ENCODE measurements at regions not wholly inside any gene's neighbourhood (a gene's known extent, or its start where the extent isn't known, plus 50 kb on each side); places are given as distances from the start of the nearest gene placed in this dataset.

DNA sequence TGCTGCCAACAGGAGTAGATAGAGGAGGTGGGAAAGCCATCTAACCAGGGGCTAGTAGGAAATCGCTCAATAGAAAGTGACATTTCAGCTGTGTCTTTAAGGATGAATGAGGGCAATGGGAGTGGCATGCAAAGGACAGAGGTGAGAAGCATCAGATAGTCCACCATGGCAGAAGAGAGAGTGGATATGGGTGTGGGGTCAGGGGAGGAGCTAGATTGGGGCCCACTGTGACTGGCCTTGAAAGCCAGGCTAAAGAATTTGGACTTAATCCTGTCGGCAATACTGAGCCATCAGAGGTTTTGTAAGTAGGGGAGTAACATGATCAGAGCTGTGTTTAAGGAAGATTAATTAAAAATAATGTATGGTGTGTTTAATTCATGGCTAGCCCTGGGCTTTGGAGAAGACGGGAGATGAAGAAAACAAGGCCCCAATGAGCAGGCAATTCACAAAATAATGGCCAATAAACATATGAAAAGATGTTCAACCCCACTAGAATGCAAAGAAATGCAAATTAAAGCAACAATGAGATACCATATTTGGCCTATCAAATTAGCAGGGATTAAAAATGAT, 98.1 kb upstream of the PJA1 start:
- TF ChIP-seq, protein P1, sequence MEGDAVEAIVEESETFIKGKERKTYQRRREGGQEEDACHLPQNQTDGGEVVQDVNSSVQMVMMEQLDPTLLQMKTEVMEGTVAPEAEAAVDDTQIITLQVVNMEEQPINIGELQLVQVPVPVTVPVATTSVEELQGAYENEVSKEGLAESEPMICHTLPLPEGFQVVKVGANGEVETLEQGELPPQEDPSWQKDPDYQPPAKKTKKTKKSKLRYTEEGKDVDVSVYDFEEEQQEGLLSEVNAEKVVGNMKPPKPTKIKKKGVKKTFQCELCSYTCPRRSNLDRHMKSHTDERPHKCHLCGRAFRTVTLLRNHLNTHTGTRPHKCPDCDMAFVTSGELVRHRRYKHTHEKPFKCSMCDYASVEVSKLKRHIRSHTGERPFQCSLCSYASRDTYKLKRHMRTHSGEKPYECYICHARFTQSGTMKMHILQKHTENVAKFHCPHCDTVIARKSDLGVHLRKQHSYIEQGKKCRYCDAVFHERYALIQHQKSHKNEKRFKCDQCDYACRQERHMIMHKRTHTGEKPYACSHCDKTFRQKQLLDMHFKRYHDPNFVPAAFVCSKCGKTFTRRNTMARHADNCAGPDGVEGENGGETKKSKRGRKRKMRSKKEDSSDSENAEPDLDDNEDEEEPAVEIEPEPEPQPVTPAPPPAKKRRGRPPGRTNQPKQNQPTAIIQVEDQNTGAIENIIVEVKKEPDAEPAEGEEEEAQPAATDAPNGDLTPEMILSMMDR (conservative IDR thresholded peaks at IDR 0.05; ENCODE audit: low read length), result no peak
- TF ChIP-seq EZH2phosphoT487 (IDR thresholded peaks at IDR 0.05; ENCODE audit: borderline replicate concordance), result no peak

Data from Loucy (cell line).